Neuronal stem cell (in vitro differentiated cells): ENCODE measurements at regions not wholly inside any gene's neighbourhood (a gene's known extent, or its start where the extent isn't known, plus 50 kb on each side); places are given as distances from the start of the nearest gene placed in this dataset.

Experiments used
- DNase-seq: peaks from one replicate; pipeline ENCODE4 v3.0.0-alpha.2; 2013; ENCODE audit warnings: low spot score
- H2AFZ ChIP-seq: one replicate; pipeline ENCODE4 v1.6.1; 2013; ENCODE audit warnings: mild to moderate bottlenecking, low read length, inconsistent platforms
- H2AK5ac ChIP-seq: 2 replicates; pipeline ENCODE4 v1.6.1; 2013; ENCODE audit warnings: low read depth, mild to moderate bottlenecking, inconsistent platforms, low read length, moderate library complexity, mixed read lengths
- H2BK120ac ChIP-seq: 2 replicates; pipeline ENCODE4 v1.6.1; 2013; ENCODE audit warnings: low read depth, mild to moderate bottlenecking, inconsistent platforms, low read length, moderate library complexity, mixed read lengths
- H2BK12ac ChIP-seq: one replicate; pipeline ENCODE4 v1.6.1; 2013; ENCODE audit warnings: low read length, inconsistent platforms
- H2BK15ac ChIP-seq: 2 replicates; pipeline ENCODE4 v1.6.1; 2013; ENCODE audit warnings: mild to moderate bottlenecking, low read length, inconsistent platforms, mixed read lengths
- H2BK5ac ChIP-seq: one replicate; pipeline ENCODE4 v1.6.1; 2013; ENCODE audit warnings: inconsistent platforms, mild to moderate bottlenecking, low read length, moderate library complexity
- H3K14ac ChIP-seq: one replicate; pipeline ENCODE4 v1.6.1; 2013; ENCODE audit warnings: low read length, inconsistent platforms
- H3K18ac ChIP-seq: 2 replicates; pipeline ENCODE4 v1.6.1; 2013; ENCODE audit warnings: low read length, inconsistent platforms
- H3K23ac ChIP-seq: 2 replicates; pipeline ENCODE4 v1.6.1; 2013; ENCODE audit warnings: low read depth, mild to moderate bottlenecking, mixed read lengths, low read length, inconsistent platforms; ENCODE audit not compliant: poor library complexity
- H3K27ac ChIP-seq: replicated peaks from 3 replicates; pipeline ENCODE4 v1.5.1; 2013; ENCODE audit warnings: low read length, inconsistent platforms
- H3K27me3 ChIP-seq, 3 experiments: 2 replicates each; pipeline ENCODE4 v1.6.1; 2013; ENCODE audit warnings: low read length in 3 of 3, mild to moderate bottlenecking in 2 of 3, inconsistent platforms in 1 of 3, low read depth in 1 of 3, mixed read lengths in 1 of 3, moderate library complexity in 1 of 3; ENCODE audit not compliant: control insufficient read depth in 3 of 3, insufficient read depth in 3 of 3
- H3K36me3 ChIP-seq, 2 donors: replicated peaks in 1 of 2; 2 replicates each; pipeline ENCODE4 v1.6.1; 2013; ENCODE audit warnings: low read length in 2 of 2; ENCODE audit not compliant: control insufficient read depth in 2 of 2, insufficient read depth in 2 of 2
- H3K4ac ChIP-seq: 2 replicates; pipeline ENCODE4 v1.6.1; 2013; ENCODE audit warnings: inconsistent platforms, mild to moderate bottlenecking, low read length, moderate library complexity
- H3K4me1 ChIP-seq, 2 donors: 1 replicate in 1 of 2; 2 replicates in 1 of 2; pipeline ENCODE4 v1.6.1; 2013; ENCODE audit warnings: low read length in 2 of 2, low read depth in 1 of 2; ENCODE audit not compliant: control insufficient read depth in 2 of 2, insufficient read depth in 1 of 2
- H3K4me2 ChIP-seq: one replicate; pipeline ENCODE4 v1.6.1; 2013; ENCODE audit warnings: mild to moderate bottlenecking, low read length, inconsistent platforms; ENCODE audit not compliant: insufficient read depth, poor library complexity, severe bottlenecking
- H3K4me3 ChIP-seq, 2 donors: 2 replicates each; pipeline ENCODE4 v1.5.1; 2013; ENCODE audit warnings: low read length in 2 of 2, mild to moderate bottlenecking in 2 of 2, inconsistent platforms in 1 of 2, moderate library complexity in 1 of 2
- H3K79me1 ChIP-seq: one replicate; pipeline ENCODE4 v1.6.1; 2013; ENCODE audit warnings: low read depth, mild to moderate bottlenecking, inconsistent platforms, low read length, moderate library complexity
- H3K9ac ChIP-seq: one replicate; pipeline ENCODE4 v1.6.1; 2013; ENCODE audit warnings: mild to moderate bottlenecking, low read depth, low read length, inconsistent platforms; ENCODE audit not compliant: poor library complexity
- H3K9me3 ChIP-seq, 2 donors: replicated peaks in 1 of 2; 2 replicates each; pipeline versions ENCODE3 to v1.6.1; 2013; ENCODE audit warnings: low read length in 2 of 2, mild to moderate bottlenecking in 2 of 2, inconsistent platforms in 1 of 2, low read depth in 1 of 2, mixed read lengths in 1 of 2, moderate library complexity in 1 of 2; ENCODE audit not compliant: control insufficient read depth in 2 of 2, insufficient read depth in 1 of 2
- H4K8ac ChIP-seq: one replicate; pipeline ENCODE4 v1.6.1; 2013; ENCODE audit warnings: low read depth, mild to moderate bottlenecking, inconsistent platforms, low read length, moderate library complexity
- H4K91ac ChIP-seq: one replicate; pipeline ENCODE4 v1.6.1; 2013; ENCODE audit warnings: low read length, low read depth, mild to moderate bottlenecking, inconsistent platforms; ENCODE audit not compliant: poor library complexity
- WGBS, 2 donors: extraction: QIAGEN DNeasy Blood & Tissue Kit; methylation state at CpG; one replicate each; pipeline ENCODE4 v1.1.7; 2013; ENCODE audit warnings: missing lambda C conversion rate in 2 of 2, mixed read lengths in 1 of 2; ENCODE audit not compliant: insufficient read length in 2 of 2, insufficient replicate concordance in 1 of 2; ENCODE audit errors: extremely low coverage in 2 of 2; 5-methylcytosine and 5-hydroxymethylcytosine counted together

GRCh38 chr13:112213467-112214255 lies 146.7 kb downstream of the SOX1 start:
- Histone ChIP-seq H2AK5ac (peak overlapping the region; percentile 16), H2BK12ac (no peak overlapping the region), H3K9ac (no peak overlapping the region), H3K27me3 (no peaks in the 10 kb centered on the region), H3K4ac (no peak overlapping the region), H2BK15ac (peak overlapping the region; percentile 5), H3K27ac (no peak overlapping the region), H3K18ac (peak overlapping the region; percentile 90), H3K4me2 (no peak overlapping the region), H3K79me1 (no peaks in the 10 kb centered on the region), H2AFZ (no peak overlapping the region), H3K4me1 (peaks cover 13 to 28% of the 10 kb centered on the region in 2 donors), H4K91ac (peak overlapping the region; percentile 56), H3K4me3 (no peak overlapping the region), H3K23ac (peak overlapping the region; percentile 67), H3K36me3 (peaks cover 0 to 3% of the 10 kb centered on the region in 2 donors), H2BK5ac (peak overlapping the region; percentile 55), H2BK120ac (no peak overlapping the region), H4K8ac (no peak overlapping the region), H3K14ac (peak overlapping the region; percentile 92), H3K9me3 (peaks cover 0 to 3% of the 10 kb centered on the region in 2 donors)
- DNase-seq = no peak
- WGBS, 2 donors = no CpG with 5 or more reads among the region's 24 CpGs

- Histone ChIP-seq H3K9me3 (peaks cover 0 to 3% of the 10 kb centered on the region in 2 donors), H3K27me3 (no peaks in the 10 kb centered on the region), H3K79me1 (no peaks in the 10 kb centered on the region), H3K14ac (no peak overlapping the region), H3K4me1 (peaks cover 17 to 42% of the 10 kb centered on the region in 2 donors), H2AFZ (no peak overlapping the region), H2AK5ac (no peak overlapping the region), H2BK120ac (no peak overlapping the region), H4K8ac (no peak overlapping the region), H4K91ac (no peak overlapping the region), H3K9ac (no peak overlapping the region), H3K27ac (no peak overlapping the region), H2BK12ac (no peak overlapping the region), H3K23ac (no peak overlapping the region), H3K4me2 (no peak overlapping the region), H3K18ac (peak overlapping the region; percentile 73), H2BK5ac (peak overlapping the region; percentile 33), H2BK15ac (peak overlapping the region; percentile 30), H3K4me3 (no peak overlapping the region), H3K36me3 (peaks cover 0 to 3% of the 10 kb centered on the region in 2 donors), H3K4ac (no peak overlapping the region)
- no peak for DNase-seq
- WGBS, 2 donors = no CpG with 5 or more reads among the region's 19 CpGs
Observed at GRCh38 chr13:112215871-112216270, 148.9 kb downstream of the SOX1 start.

GRCh38 chr13:112217431-112217830 lies 150.5 kb downstream of the SOX1 start:
- Histone ChIP-seq H3K4me3 (peak overlapping the region in 1 of 2 donors; percentile 58), H3K14ac (peak overlapping the region; percentile 58), H3K4me1 (peaks cover 17 to 30% of the 10 kb centered on the region in 2 donors), H2BK12ac (peak overlapping the region; percentile 11), H3K4ac (no peak overlapping the region), H2AFZ (no peak overlapping the region), H3K79me1 (no peaks in the 10 kb centered on the region), H3K4me2 (no peak overlapping the region), H3K27me3 (no peaks in the 10 kb centered on the region), H3K9ac (no peak overlapping the region), H2AK5ac (no peak overlapping the region), H3K18ac (peak overlapping the region; percentile 3), H4K8ac (no peak overlapping the region), H2BK120ac (no peak overlapping the region), H4K91ac (peak overlapping the region; percentile 48), H3K27ac (no peak overlapping the region), H2BK15ac (no peak overlapping the region), H3K23ac (no peak overlapping the region), H3K36me3 (peaks cover 0 to 3% of the 10 kb centered on the region in 2 donors), H3K9me3 (peaks cover 0 to 3% of the 10 kb centered on the region in 2 donors), H2BK5ac (no peak overlapping the region)
- DNase-seq = no peak
- no CpG with 5 or more reads among the region's 7 CpGs for WGBS, 2 donors

GRCh38 chr13:112218416-112218815 lies 151.5 kb downstream of the SOX1 start:
- no CpG with 5 or more reads among the region's 6 CpGs for WGBS, 2 donors
- H3K36me3 ChIP-seq = peaks cover 0 to 3% of the 10 kb centered on the region in 2 donors
- DNase-seq = no peak

More at GRCh38 chr13:112218416-112218815, 151.5 kb downstream of the SOX1 start:
- no peak overlapping the region for H3K4me2 ChIP-seq
- H3K14ac ChIP-seq = no peak overlapping the region
- no peak overlapping the region for H3K9ac ChIP-seq
- H3K4me1 ChIP-seq = peaks cover 17 to 30% of the 10 kb centered on the region in 2 donors
- no peak overlapping the region for H2BK120ac ChIP-seq
- H2BK15ac ChIP-seq = no peak overlapping the region
- no peak overlapping the region for H3K23ac ChIP-seq
- no peak overlapping the region for H4K91ac ChIP-seq
- H2BK5ac ChIP-seq = no peak overlapping the region
- no peaks in the 10 kb centered on the region for H3K27me3 ChIP-seq
- H4K8ac ChIP-seq = no peak overlapping the region
- no peak overlapping the region for H2BK12ac ChIP-seq
- H2AFZ ChIP-seq = no peak overlapping the region
- H3K79me1 ChIP-seq = no peaks in the 10 kb centered on the region
- H3K4me3 ChIP-seq = no peak overlapping the region
- no peak overlapping the region for H3K4ac ChIP-seq
- H3K27ac ChIP-seq = no peak overlapping the region
- H3K18ac ChIP-seq = no peak overlapping the region
- H2AK5ac ChIP-seq = no peak overlapping the region
- H3K9me3 ChIP-seq = peaks cover 0 to 3% of the 10 kb centered on the region in 2 donors
